ENCODE measurements at regions not wholly inside any gene's neighbourhood (a gene's known extent, or its start where the extent isn't known, plus 50 kb on each side); places are given as distances from the start of the nearest gene placed in this dataset.

DNA sequence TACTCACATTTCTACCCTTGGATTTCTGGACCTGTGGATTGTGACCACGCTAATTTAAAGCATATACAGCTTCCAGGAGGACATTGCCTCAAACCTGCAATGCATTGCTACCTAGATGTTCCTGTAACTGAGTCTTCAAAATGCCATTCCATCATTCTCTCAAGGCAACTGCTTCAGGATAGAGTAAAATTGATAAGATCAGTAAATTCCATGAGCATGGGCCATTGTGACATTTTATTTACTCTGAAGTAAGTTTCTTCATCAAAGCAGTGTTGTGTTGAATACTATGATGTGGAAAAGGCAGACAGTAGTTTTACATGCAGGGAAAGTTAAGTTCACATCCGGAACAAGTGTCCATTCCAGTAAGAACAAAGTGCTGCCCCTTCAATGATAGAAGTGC, 991.0 kb downstream of the ARAP2 start:
- no peak for DNase-seq

DNA sequence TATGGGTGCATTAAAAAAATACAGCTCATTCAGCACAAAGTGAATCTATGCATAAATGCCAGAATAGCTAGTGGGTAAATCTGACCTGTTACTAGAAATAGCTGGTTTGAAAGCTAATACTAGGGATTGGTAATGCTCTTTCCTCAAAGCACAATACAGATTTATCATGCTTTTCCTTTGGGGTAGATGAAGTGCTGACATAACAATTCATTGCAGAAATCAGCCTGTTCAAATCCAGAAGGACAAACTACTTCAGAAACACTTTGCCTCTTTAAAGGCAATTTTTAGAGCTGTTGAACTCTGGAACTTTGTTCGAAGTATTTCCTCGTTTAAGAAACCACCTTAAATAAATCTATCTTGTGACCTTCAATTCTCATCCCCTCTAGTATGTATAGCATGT, 957.9 kb downstream of the ARAP2 start:
- DNase-seq: no peak

GRCh38 chr4:35300996-35301774, 943.1 kb downstream of the ARAP2 start:
- no peak for DNase-seq

DNA sequence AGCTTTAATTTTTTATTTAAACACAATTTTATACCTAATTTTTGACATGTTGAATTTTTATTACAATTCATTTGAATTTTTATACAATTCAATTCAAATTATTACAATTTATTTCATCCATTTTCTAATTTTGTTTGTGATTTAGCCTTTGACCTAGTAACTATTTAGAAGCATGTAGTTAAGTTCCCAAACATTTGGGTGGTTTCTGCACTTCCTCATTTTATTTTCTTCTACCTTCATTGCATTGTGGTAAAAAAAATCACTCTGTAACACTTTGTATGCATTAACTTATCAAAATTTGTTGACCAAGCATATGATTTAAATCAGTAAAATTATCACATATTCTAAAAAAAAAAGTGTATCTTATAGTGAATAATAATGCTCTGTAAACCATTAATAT, 928.9 kb downstream of the ARAP2 start:
- DNase-seq: no peak

- DNase-seq: no peak
Observed at GRCh38 chr4:35325908-35326453, 918.3 kb downstream of the ARAP2 start.

DNA sequence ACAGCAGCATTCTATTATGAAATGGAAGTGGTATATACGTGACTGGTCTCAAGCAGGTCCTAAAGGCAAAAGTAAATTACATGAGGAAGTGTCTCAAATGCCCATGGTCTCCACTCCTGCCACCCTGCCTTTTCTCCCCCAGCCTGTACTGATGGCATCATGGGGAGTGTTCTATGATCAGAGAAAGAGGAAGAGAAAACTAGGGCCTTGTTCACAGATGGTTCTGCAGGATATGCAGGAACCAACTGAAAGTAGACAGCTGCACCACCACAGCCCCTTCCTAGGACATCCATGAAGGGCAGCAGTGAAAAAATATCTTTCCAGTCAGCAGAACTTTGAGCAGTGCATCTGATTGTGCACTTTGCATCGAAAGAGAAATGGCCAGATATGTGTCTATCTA, 901.5 kb downstream of the ARAP2 start:
- DNase-seq: no peak

DNA sequence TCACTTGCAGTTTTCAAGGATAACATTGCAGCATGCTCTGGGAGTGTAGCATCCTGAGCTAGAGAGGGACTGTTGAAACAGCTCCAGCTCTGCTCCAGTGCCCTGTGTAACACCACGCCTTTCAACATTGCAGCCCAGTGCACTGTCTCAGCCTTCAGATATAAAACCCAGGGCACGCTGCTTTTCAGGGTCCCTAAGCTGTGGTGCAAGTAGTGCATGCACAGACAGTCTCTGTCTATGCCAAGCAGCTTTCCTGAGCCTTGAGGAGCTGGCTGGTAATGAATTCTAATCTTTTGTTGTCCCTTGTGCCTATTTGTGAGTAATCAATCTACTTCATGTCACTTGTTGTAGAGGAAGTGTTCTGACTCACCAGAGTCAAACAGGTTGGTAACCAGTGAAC, 897.0 kb downstream of the ARAP2 start:
- no peak for DNase-seq

DNA sequence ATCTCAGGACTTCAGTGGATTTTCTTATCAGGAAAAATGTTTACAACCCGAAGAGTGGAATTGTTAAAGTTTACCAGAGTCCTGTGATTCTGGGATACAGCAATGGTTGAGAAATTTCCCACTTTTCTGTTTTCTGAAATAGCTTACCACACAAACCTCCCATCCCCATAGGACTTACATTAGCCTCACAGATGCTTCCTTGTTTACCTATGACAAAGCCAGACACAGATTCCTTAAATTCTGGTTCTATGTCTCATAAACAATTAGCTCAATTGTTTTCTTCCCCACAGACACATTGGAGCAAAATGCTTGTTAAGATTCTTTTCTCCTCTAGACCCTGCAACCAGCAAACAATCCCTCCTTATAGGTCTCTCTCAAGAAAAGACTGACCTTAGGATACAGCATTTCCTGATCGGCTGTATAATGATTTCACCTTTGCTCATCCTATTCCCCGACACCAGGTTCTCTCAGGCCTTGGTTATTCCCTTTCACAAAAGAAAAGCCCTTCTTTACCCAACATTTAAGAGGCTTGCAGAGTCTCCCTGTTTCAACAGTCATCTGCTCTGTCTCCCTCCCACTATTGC, 886.2 kb downstream of the ARAP2 start:
- DNase-seq: no peak

- DNase-seq: no peak
Observed at GRCh38 chr4:35364321-35364870, 879.9 kb downstream of the ARAP2 start.

DNA sequence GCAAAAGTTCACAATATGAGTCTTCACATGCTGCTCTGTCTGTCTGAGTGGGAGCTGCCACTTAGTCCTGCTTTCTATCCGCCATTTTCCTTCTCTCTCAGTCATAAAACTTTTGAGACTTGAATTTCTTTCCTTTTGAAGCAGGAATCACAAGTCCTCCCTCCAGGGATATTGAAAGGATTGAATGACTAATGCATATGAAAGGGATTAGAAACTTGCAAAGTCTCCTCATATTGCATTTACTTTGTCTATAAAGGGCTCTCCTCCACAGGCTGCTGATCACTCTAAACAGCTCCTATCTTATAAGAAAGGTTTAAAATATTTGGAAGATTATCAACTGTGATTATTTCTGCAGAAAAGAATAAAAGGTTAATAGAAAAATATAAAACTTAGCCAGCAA, 879.1 kb downstream of the ARAP2 start:
- DNase-seq: no peak

- DNase-seq: no peak
Observed at GRCh38 chr4:35399912-35400311, 844.4 kb downstream of the ARAP2 start.

- DNase-seq: no peak
Observed at GRCh38 chr4:35423104-35423503, 821.2 kb downstream of the ARAP2 start.

- DNase-seq: no peak
Observed at GRCh38 chr4:35447474-35447873, 796.8 kb downstream of the ARAP2 start.

DNA sequence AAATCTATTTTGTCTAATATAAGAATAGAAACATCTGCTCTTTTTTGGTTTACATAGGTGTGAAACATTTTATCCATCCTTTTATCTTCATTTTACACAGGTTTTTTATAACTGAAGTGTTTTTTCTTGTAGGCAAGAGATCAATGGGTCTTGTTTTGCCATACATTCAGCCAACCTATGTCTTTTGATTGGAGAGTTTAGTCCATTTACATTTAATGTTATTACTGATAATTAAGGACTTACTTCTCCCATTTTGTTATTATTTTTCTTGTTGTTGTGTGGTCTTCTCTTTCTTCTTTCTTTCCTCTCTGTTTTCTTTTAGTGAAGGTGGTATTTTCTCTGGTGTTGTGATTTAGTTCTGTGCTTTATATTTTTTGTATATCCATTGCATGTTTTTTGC, 785.3 kb downstream of the ARAP2 start:
- no peak for DNase-seq

GRCh38 chr4:35461931-35462659, 782.2 kb downstream of the ARAP2 start:
- DNase-seq: no peak

GRCh38 chr4:35463251-35463952, 780.9 kb downstream of the ARAP2 start:
- no peak for DNase-seq

DNA sequence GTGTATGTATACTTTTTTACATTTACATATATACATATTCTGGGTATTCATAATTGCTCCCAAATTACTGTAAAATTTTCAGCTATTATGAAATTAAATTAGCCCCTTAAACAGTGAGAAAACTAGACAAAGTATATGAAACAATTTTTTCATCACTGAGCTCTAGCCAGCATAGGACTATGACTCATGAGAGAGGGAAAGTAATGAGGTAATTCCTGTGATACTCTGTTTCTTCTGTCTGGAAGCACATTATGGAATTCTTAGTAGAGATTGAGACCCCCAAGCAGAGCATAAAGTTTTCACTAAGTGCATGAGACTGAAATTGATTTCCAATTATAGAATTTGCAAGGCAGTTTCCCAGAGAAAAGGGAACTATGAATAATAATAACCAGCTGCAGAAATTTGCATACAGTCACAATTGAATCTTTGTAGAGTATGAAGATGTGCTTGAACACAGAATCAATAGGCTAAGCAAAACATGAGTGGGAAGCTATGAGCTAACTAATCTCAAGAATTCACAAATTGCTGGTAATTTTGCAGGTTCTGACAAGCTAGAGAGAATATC, 779.3 kb downstream of the ARAP2 start:
- DNase-seq: no peak

DNA sequence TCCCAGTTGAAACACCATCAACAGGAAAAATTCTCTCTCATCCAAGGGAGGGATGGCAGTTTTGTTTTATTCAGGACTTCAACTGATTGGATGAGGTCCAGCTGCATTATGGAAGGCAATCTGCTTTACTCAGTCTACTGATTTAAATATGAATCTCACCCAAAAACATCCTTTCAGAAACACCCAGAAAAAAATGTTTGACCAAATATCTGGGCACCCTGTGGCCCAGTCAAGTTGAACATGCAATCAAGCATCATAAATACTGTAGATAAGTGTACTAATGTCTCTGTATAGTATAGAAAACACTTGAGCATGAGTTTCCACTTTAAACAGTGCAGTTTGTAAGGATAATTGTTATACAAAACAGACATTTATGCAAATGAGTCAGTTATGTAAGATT, 753.2 kb downstream of the ARAP2 start:
- no peak for DNase-seq

DNA sequence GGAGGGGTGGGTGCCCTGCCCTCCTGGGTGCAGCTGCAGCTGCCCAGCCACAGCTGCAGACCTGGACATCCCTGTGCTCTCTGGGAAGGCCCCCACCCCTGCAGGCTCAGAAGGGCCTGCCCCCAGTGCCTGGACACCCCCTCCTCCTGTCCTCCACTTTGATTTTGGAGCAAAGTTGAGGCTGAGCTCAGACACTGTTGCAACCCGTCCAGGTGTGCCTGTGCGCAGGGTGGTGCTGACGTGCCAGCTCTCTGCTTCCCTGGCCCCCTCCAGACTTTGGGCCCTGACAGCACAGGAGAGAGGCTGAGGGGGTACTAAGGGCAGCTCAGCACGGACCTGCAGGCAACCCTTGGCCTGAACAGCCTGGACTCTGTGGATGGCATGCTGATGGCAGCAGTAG, 750.3 kb downstream of the ARAP2 start:
- no peak for DNase-seq

- DNase-seq: no peak
Observed at GRCh38 chr4:35494955-35495354, 749.4 kb downstream of the ARAP2 start.

DNA sequence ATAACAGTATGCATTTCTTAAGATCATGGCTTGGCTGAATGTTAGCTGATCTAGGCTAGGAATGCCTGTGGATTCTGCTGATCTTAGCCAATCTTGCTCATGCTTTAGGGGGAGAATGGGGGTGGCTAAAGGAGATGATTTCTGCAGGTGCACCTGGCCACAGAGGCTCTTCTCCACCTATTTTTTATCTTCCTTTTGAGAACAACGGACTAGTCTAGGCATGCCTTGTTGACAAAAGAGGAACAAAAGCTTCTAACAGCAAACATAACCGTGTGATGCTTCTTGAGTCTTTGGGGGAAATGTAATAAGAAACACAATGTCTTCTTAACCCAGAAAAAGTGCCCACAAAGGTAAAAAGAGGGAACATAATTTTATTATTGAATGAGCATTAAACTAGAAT, 743.5 kb downstream of the ARAP2 start:
- no peak for DNase-seq

DNA sequence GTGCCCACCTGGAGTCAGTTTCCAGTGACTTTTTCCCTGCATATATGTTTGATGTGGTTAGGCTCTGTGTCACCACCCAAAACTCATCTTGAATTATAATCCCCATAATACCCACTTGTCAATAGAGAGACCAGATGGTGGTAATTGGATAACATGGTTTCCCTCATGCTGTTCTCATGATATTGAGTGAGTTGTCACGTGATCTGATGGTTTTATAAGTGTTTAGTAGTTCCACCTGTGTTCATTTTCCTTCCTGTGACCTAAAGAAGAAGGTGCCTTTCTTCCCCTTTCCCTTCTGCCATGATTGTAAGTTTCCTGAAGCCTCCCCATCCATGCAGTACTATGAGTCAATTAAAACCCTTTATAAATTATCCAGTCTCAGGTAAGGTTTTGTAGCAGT, 740.9 kb downstream of the ARAP2 start:
- DNase-seq: no peak

- no peak for DNase-seq
Observed at GRCh38 chr4:35506161-35506560, 738.2 kb downstream of the ARAP2 start.

All from CD4-positive, alpha-beta T cell treated with Interleukin-17A for 1 hour (primary cell).